ENCODE measurements at regions not wholly inside any gene's neighbourhood (a gene's known extent, or its start where the extent isn't known, plus 50 kb on each side); places are given as distances from the start of the nearest gene placed in this dataset.

DNA sequence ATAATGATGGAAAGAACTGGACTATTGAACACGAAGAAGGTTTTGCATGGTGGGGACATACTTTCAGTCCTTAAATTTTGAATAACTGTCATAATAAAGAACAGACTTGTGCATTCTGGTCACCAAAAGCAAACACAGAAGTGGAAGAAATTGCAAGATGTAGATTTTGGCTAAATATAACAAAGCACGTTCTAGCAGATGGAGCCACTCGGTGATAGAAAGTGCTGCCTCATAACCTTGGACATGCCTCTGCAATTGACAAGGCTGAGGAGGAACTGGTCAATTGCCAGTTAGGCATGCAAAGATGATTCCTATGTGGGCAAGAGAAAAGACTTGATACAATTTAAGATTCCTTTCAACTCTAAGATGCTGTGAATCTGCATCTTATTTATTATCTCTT is 244.1 kb upstream of the ZC3H12C start:
- Mint-ChIP-seq H3K27ac (no peak overlapping the region), H3K9me3 (no peaks in the 10 kb centered on the region), H3K4me1 (peaks cover 32% of the 10 kb centered on the region), H3K4me3 (no peak overlapping the region), H3K36me3 (no peaks in the 10 kb centered on the region), H3K27me3 (ENCODE audit: low read depth) (no peaks in the 10 kb centered on the region)
- DNase-seq (ENCODE audit: low spot score in 2 of 2, unreplicated experiment in 2 of 2): no peak
- TF ChIP-seq, protein P1, sequence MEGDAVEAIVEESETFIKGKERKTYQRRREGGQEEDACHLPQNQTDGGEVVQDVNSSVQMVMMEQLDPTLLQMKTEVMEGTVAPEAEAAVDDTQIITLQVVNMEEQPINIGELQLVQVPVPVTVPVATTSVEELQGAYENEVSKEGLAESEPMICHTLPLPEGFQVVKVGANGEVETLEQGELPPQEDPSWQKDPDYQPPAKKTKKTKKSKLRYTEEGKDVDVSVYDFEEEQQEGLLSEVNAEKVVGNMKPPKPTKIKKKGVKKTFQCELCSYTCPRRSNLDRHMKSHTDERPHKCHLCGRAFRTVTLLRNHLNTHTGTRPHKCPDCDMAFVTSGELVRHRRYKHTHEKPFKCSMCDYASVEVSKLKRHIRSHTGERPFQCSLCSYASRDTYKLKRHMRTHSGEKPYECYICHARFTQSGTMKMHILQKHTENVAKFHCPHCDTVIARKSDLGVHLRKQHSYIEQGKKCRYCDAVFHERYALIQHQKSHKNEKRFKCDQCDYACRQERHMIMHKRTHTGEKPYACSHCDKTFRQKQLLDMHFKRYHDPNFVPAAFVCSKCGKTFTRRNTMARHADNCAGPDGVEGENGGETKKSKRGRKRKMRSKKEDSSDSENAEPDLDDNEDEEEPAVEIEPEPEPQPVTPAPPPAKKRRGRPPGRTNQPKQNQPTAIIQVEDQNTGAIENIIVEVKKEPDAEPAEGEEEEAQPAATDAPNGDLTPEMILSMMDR (IDR thresholded peaks at IDR 0.05; ENCODE audit: unreplicated experiment): no peak

DNA sequence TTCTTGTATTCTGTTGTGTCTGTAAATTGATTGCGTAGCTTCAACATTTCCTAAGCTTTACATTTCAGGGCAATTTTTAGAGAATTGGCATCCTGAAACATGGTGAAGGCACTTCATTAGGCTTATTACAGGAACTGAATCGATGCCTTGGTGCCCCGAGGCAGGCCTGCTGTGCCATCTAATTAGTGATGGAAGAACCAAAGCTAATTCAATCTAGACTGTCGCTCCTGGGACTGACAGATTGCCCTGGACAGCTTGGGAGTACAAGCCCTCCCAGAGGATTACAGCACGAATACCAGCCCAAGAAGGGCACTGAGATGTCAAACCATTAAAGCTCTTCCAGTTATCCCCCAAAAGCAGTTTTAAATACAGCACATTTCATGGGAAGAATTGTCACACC is 243.2 kb upstream of the ZC3H12C start:
- H3K27me3 Mint-ChIP-seq (ENCODE audit: low read depth): no peaks in the 10 kb centered on the region
- H3K36me3 Mint-ChIP-seq: peaks cover 2% of the 10 kb centered on the region
- no peak overlapping the region for H3K27ac Mint-ChIP-seq
- DNase-seq (ENCODE audit: low spot score in 2 of 2, unreplicated experiment in 2 of 2): no peak
- no peak overlapping the region for H3K4me3 Mint-ChIP-seq
- peaks cover 28% of the 10 kb centered on the region for H3K4me1 Mint-ChIP-seq
- peaks cover 5% of the 10 kb centered on the region for H3K9me3 Mint-ChIP-seq
- TF ChIP-seq, protein P1 (IDR thresholded peaks at IDR 0.05; ENCODE audit: unreplicated experiment): no peak

GRCh38 chr11:109851780-109852390 is 241.3 kb upstream of the ZC3H12C start:
- Mint-ChIP-seq H3K4me3 (no peak overlapping the region), H3K27me3 (ENCODE audit: low read depth) (no peaks in the 10 kb centered on the region), H3K9me3 (peaks cover 12% of the 10 kb centered on the region), H3K36me3 (peaks cover 4% of the 10 kb centered on the region), H3K4me1 (peaks cover 13% of the 10 kb centered on the region), H3K27ac (no peak overlapping the region)
- no peak for DNase-seq (ENCODE audit: low spot score in 2 of 2, unreplicated experiment in 2 of 2)
- TF ChIP-seq, protein P1 (IDR thresholded peaks at IDR 0.05; ENCODE audit: unreplicated experiment): no peak

- H3K4me1 Mint-ChIP-seq: peaks cover 7% of the 10 kb centered on the region
- TF ChIP-seq, protein P1 (IDR thresholded peaks at IDR 0.05; ENCODE audit: unreplicated experiment): peak; percentile 69
- no peak for DNase-seq (ENCODE audit: low spot score in 2 of 2, unreplicated experiment in 2 of 2)
- no peaks in the 10 kb centered on the region for H3K27me3 Mint-ChIP-seq (ENCODE audit: low read depth)
- peaks cover 17% of the 10 kb centered on the region for H3K9me3 Mint-ChIP-seq
- H3K36me3 Mint-ChIP-seq: peaks cover 4% of the 10 kb centered on the region
- no peak overlapping the region for H3K27ac Mint-ChIP-seq
- no peak overlapping the region for H3K4me3 Mint-ChIP-seq
Observed at GRCh38 chr11:109853156-109853776, 239.9 kb upstream of the ZC3H12C start.

DNA sequence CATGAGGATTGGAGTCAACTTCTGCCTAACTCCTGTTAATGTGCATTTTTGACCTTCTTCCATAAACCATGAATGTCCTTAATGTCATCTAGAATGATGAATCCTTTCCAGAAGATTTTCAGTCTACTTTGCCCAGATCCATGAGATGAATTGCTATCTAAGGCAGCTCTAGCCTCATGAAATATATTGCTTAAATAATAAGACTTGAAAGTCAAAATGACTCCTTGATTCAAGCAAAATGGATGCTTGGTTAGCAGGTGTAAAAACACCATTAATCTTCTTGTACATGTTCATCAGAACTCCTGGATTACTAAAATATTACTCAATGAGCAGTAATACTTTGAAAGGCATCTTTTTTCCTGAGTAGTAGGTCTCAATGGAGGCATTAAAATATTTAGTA is 238.5 kb upstream of the ZC3H12C start:
- H3K36me3 Mint-ChIP-seq: peaks cover 4% of the 10 kb centered on the region
- DNase-seq (ENCODE audit: low spot score in 2 of 2, unreplicated experiment in 2 of 2): no peak
- peaks cover 17% of the 10 kb centered on the region for H3K9me3 Mint-ChIP-seq
- TF ChIP-seq, protein P1 (IDR thresholded peaks at IDR 0.05; ENCODE audit: unreplicated experiment): no peak
- peaks cover 10% of the 10 kb centered on the region for H3K4me1 Mint-ChIP-seq
- H3K27ac Mint-ChIP-seq: no peak overlapping the region
- H3K27me3 Mint-ChIP-seq (ENCODE audit: low read depth): no peaks in the 10 kb centered on the region
- no peak overlapping the region for H3K4me3 Mint-ChIP-seq
